SK-N-SH treated with all-trans-retinoic acid at 6 μM for 48 hours (cell line): ENCODE measurements at regions not wholly inside any gene's neighbourhood (a gene's known extent, or its start where the extent isn't known, plus 50 kb on each side); places are given as distances from the start of the nearest gene placed in this dataset.

Experiments used
- ARNTL ChIP-seq: fragments of 450-650 bp; formaldehyde crosslinking; IDR thresholded peaks from 2 replicates; pipeline ENCODE4 v1.5.0; 2020; ENCODE audit warnings: low read depth, mild to moderate bottlenecking, moderate library complexity, borderline replicate concordance
- CREB5 ChIP-seq: fragments of 250-450 bp; sonication (Bioruptor Pico); IDR thresholded peaks from 2 replicates; pipeline ENCODE4 v1.5.1; 2020; ENCODE audit warnings: low read depth, mild to moderate bottlenecking, moderate library complexity
- CSDC2 ChIP-seq: fragments of 250-450 bp; sonication (Bioruptor Pico); IDR thresholded peaks from 2 replicates; pipeline ENCODE4 v1.5.0; 2020; ENCODE audit warnings: mild to moderate bottlenecking, moderate library complexity
- ISL1 ChIP-seq: fragments of 250-450 bp; sonication (Bioruptor Pico); IDR thresholded peaks from 2 replicates; pipeline ENCODE4 v2.1.2; 2022; ENCODE audit warnings: mild to moderate bottlenecking, moderate library complexity
- SNAI2 ChIP-seq: fragments of 250-450 bp; sonication (Bioruptor Pico); IDR thresholded peaks from 2 replicates; pipeline ENCODE4 v1.5.0; 2020; ENCODE audit warnings: mild to moderate bottlenecking, moderate library complexity
- ZC3H10 ChIP-seq: fragments of 250-450 bp; sonication (Bioruptor Pico); IDR thresholded peaks from 2 replicates; pipeline ENCODE4 v1.5.1; 2021; ENCODE audit warnings: mild to moderate bottlenecking, moderate library complexity
- ZFP30 ChIP-seq: fragments of 450-650 bp; formaldehyde crosslinking; IDR thresholded peaks from 2 replicates; pipeline ENCODE4 v1.5.0; 2022; ENCODE audit warnings: mild to moderate bottlenecking, moderate library complexity
- ZNF565 ChIP-seq: fragments of 450-650 bp; formaldehyde crosslinking; conservative IDR thresholded peaks from 2 replicates; pipeline ENCODE4 v1.5.0; 2020; ENCODE audit warnings: low read depth, mild to moderate bottlenecking, moderate library complexity
- TF ChIP-seq, protein P1 (sequence below): fragments of 250-450 bp; sonication (Bioruptor Pico); IDR thresholded peaks from 2 replicates; pipeline ENCODE4 v1.8.0; 2020; ENCODE audit warnings: mild to moderate bottlenecking, moderate library complexity, borderline replicate concordance
- TF ChIP-seq, protein P2 (sequence below): fragments of 250-450 bp; sonication (Bioruptor Pico); IDR thresholded peaks from 2 replicates; pipeline ENCODE4 v1.5.0; 2020; ENCODE audit warnings: mild to moderate bottlenecking, moderate library complexity
- TF ChIP-seq, protein P3 (sequence below): fragments of 250-450 bp; sonication (Bioruptor Pico); IDR thresholded peaks from 2 replicates; pipeline ENCODE4 v1.8.0; 2021; ENCODE audit warnings: low read depth, mild to moderate bottlenecking, moderate library complexity, borderline replicate concordance

- no peak for TF ChIP-seq CSDC2 (CRISPR knock-in tag)
- TF ChIP-seq CREB5 (CRISPR knock-in tag): no peak
- TF ChIP-seq, protein P1, sequence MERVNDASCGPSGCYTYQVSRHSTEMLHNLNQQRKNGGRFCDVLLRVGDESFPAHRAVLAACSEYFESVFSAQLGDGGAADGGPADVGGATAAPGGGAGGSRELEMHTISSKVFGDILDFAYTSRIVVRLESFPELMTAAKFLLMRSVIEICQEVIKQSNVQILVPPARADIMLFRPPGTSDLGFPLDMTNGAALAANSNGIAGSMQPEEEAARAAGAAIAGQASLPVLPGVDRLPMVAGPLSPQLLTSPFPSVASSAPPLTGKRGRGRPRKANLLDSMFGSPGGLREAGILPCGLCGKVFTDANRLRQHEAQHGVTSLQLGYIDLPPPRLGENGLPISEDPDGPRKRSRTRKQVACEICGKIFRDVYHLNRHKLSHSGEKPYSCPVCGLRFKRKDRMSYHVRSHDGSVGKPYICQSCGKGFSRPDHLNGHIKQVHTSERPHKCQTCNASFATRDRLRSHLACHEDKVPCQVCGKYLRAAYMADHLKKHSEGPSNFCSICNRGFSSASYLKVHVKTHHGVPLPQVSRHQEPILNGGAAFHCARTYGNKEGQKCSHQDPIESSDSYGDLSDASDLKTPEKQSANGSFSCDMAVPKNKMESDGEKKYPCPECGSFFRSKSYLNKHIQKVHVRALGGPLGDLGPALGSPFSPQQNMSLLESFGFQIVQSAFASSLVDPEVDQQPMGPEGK (CRISPR knock-in tag): no peak
- no peak for TF ChIP-seq ZFP30 (CRISPR knock-in tag)
- TF ChIP-seq ZC3H10 (CRISPR knock-in tag): no peak
- TF ChIP-seq SNAI2 (CRISPR knock-in tag): no peak
- TF ChIP-seq ISL1: no peak
- no peak for TF ChIP-seq ZNF565 (CRISPR knock-in tag)
- TF ChIP-seq, protein P2, sequence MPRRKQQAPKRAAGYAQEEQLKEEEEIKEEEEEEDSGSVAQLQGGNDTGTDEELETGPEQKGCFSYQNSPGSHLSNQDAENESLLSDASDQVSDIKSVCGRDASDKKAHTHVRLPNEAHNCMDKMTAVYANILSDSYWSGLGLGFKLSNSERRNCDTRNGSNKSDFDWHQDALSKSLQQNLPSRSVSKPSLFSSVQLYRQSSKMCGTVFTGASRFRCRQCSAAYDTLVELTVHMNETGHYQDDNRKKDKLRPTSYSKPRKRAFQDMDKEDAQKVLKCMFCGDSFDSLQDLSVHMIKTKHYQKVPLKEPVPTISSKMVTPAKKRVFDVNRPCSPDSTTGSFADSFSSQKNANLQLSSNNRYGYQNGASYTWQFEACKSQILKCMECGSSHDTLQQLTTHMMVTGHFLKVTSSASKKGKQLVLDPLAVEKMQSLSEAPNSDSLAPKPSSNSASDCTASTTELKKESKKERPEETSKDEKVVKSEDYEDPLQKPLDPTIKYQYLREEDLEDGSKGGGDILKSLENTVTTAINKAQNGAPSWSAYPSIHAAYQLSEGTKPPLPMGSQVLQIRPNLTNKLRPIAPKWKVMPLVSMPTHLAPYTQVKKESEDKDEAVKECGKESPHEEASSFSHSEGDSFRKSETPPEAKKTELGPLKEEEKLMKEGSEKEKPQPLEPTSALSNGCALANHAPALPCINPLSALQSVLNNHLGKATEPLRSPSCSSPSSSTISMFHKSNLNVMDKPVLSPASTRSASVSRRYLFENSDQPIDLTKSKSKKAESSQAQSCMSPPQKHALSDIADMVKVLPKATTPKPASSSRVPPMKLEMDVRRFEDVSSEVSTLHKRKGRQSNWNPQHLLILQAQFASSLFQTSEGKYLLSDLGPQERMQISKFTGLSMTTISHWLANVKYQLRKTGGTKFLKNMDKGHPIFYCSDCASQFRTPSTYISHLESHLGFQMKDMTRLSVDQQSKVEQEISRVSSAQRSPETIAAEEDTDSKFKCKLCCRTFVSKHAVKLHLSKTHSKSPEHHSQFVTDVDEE (CRISPR knock-in tag): no peak
- TF ChIP-seq ARNTL (CRISPR knock-in tag): no peak
- TF ChIP-seq, protein P3, sequence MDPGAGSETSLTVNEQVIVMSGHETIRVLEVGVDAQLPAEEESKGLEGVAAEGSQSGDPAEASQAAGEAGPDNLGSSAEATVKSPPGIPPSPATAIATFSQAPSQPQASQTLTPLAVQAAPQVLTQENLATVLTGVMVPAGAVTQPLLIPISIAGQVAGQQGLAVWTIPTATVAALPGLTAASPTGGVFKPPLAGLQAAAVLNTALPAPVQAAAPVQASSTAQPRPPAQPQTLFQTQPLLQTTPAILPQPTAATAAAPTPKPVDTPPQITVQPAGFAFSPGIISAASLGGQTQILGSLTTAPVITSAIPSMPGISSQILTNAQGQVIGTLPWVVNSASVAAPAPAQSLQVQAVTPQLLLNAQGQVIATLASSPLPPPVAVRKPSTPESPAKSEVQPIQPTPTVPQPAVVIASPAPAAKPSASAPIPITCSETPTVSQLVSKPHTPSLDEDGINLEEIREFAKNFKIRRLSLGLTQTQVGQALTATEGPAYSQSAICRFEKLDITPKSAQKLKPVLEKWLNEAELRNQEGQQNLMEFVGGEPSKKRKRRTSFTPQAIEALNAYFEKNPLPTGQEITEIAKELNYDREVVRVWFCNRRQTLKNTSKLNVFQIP (CRISPR knock-in tag): no peak
These were observed 871.3 kb downstream of the RAB28 start for GRCh38 chr4:12612876-12613275.
